HG03095 (cell line): ENCODE measurements at regions not wholly inside any gene's neighbourhood (a gene's known extent, or its start where the extent isn't known, plus 50 kb on each side); places are given as distances from the start of the nearest gene placed in this dataset.
"Not testable (repeated sequence)": the region's sequence is repeated elsewhere in the genome, so short reads cannot be mapped to it uniquely, and the experiment has no call there.

Experiments used
- ATAC-seq: cut with Tn5 transposase; IDR thresholded peaks from one replicate; pipeline ENCODE4 v1.9.1; 2021; ENCODE audit warnings: moderate library complexity; ENCODE audit not compliant: unreplicated experiment

DNA sequence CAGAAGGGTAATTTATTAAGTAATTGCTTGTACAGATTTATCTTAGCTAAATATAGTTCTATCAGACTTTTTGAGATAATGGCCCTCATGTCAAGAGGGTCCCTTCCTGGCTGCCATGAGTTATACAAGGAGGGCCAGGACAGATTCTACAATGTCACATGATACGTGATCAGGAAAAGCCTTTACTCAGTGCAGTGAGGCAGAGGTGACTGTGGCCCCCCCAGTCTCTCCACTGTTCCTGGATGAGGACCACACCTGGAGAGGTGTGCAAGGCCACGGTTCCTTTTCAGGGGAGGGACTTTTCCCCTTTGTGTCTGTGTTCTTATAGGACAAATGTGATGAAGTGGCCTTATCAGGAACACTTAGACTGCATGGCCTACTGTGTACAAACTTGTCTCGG lies 54.3 kb upstream of the LRCH1 start:
- no peak for ATAC-seq

GRCh38 chr13:46496086-46496485 lies 56.9 kb upstream of the LRCH1 start:
- ATAC-seq: no peak

DNA sequence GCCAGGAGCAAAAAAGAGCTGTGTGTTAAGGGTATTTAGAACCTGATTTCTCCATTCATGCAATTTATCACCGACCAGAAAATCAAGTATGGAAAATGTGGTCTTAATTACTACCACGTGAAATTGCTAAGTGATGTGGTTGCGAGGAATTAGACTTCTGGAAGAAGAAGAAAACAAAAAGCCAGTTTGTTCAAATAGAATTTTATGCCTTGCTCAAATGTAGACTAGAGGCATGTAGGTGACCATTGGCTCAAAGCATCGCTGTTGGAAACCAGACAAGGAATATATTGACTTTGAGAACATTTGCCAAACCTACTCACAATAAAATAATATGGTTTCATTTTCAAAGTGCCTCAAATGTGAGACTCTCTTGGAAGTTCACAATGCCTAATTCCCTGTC lies 57.3 kb upstream of the LRCH1 start:
- no peak for ATAC-seq

GRCh38 chr13:46495066-46495465 lies 57.9 kb upstream of the LRCH1 start:
- ATAC-seq: no peak

GRCh38 chr13:46492946-46493345 lies 60.0 kb upstream of the LRCH1 start:
- ATAC-seq: no peak

DNA sequence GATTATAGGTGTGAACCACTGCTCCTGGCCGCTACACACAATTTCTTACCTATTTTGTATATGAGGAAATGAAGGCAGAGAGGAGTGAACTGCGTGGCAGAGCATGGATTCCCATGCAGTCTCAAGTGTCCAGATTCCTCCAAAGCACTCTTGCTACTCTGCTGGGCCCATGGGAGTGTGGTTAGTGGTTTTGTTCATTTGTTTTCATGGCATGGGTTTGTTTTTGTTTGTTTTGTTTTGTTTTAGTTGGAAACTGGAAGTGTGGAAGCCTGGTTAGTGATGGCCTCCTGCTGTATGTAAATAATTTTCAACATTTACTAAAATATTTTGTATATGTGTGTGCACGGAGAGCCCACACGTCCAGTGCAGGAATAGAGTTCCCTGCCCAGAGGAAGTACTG lies 61.3 kb upstream of the LRCH1 start:
- ATAC-seq: no peak

DNA sequence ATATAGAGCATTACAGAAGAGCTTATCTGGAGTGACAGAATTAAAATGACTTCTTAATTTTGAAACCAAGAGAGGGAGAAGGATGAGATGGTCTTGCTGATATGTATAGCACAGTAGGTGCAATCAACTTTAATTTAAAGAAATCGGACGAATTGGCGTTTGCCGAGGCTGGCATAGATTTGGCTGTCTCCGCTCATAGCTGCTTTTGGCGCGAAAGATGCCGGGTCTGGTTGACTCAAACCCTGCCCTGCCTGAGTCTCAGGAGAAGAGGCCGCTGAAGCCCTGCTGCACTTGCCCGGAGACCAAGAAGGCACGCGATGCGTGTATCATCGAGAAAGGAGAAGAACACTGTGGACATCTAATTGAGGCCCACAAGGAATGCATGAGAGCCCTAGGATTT lies 62.3 kb upstream of the LRCH1 start:
- not testable (repeated sequence) for ATAC-seq

DNA sequence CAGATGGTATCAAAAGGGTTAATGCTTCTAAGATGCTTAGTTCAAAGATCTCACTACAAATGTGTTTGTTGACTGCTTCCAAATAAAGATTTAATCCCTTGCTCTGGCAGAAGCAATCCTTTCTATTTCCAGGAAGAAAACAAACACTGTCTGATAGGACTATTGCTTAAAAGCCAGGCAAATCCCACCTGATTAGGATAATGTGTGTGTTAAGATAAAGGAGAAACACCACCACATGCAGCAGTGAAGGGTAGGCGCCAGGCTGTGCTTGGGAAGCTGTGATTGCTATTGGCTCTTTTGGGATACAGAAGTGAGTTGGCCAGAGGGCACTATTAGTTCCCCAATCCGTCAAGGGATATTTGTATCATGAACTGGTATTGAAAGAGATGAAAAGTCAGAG lies 62.8 kb upstream of the LRCH1 start:
- ATAC-seq: no peak

- no peak for ATAC-seq
These were observed 63.4 kb upstream of the LRCH1 start for GRCh38 chr13:46489586-46490023.

GRCh38 chr13:46487748-46488147 lies 65.2 kb upstream of the LRCH1 start:
- ATAC-seq: no peak

DNA sequence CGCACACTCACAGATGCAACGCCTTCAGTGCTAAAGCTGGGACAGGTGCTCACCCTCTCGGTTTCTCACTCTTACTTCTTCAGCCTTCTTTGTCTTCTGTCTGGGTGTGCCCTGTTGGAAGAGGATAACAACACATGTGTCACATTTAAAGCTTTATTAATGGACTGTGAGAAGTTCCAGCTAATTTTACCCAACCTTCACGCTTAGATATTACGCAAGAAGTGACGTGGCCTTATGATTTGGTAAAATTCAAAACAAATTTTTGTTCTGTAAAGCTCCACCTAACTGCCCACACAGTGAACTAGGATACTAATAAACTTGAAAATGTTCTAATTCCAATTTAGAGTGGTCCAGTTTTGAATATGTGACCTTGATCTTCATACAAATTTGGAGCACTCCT lies 66.7 kb upstream of the LRCH1 start:
- ATAC-seq: no peak

DNA sequence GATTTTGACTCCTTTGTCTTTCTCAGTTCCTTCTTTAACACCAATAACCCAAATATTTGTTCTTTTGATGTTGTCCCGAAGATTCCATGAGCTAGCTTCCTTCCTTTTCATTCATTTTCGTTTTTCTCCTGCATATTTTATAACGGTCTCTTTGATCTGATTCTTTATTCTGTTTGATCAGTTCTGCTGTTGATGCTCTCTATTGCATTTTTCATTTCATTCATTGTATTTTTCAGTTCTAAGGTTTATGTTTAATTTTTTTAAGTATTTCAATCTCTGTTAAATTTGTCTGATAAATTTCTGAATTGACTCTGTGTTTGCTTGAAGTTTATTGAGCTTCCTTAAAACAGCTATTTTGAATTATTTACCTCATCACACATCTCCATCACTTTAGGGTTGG lies 68.4 kb upstream of the LRCH1 start:
- ATAC-seq: no peak

DNA sequence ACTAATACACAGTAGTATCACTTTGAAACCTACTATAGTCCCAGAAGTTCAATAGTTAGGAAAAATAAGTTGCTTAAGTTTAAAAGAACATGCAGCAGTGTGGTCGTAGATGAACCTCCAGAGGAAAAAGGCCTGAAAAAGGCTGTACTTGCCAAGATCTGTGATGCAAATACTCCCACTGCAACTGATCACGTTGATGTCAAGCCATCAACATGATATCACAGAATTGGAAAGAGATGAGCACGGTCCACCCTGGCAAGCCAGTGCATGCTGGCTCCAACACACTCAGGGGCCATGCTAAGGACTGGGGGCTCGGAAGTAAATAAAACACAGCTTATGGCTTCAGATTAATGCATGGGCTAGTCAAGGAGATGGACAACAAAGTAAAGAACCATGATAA lies 71.8 kb upstream of the LRCH1 start:
- ATAC-seq: no peak

DNA sequence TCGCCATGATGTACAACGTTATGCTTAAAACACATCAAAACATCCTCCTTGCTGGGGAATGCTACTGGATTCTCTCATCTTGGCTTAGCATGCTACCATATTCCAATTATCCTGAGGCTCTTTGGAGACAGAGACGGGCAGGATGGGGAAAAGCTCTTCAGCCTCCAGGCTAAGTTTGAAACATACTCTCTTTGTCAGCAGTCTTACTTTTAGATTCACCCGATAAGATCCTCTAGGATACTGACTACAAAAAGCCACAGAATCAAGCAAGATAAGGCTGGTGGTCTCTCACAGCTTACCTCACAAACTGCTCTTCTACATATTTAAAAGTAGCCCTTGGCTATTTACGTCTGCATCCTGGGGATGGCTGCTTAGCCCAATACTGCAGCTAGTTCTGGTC lies 72.8 kb upstream of the LRCH1 start:
- ATAC-seq: no peak

DNA sequence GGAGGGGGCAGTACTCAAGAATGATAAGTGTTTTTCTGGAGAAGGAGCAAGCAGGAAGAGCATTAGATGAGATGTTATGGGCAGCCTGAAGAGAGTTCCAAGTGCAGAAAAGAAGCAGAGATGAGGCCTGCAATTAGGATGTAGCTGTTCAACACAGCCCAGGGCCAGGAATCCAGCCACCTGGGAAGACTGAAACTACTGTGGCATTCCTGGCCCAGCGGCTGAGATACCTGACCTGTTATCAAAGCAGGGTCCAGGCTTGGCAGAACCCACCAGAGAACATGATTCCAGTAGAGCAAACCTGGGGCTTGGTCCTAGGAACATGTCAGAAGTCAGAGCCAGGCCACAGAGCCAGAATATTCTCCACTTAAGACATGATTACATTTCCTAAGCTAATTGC lies 73.3 kb upstream of the LRCH1 start:
- no peak for ATAC-seq

GRCh38 chr13:46479283-46479682 lies 73.7 kb upstream of the LRCH1 start:
- ATAC-seq: no peak

DNA sequence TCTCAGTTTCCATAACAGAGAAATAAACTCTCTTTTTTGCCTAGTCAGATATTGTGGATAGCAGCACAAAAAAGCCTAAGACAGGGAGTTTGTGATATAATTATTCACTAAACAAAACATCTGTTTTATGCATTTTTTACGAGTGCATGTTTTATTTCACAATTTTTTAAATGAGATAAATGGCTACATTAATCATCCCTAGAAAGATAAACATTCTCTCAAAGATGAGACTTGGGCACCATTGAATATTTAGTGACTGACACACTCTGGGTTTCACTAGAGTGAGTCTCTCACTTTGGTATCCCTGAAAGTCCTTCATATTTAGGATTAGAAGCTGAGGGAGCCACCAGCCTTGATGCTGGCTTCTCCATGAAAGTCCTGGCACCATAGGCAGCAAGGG lies 74.3 kb upstream of the LRCH1 start:
- no peak for ATAC-seq

- no peak for ATAC-seq
These were observed 76.8 kb upstream of the LRCH1 start for GRCh38 chr13:46476174-46476573.

- ATAC-seq: no peak
These were observed 77.4 kb upstream of the LRCH1 start for GRCh38 chr13:46475541-46475991.

DNA sequence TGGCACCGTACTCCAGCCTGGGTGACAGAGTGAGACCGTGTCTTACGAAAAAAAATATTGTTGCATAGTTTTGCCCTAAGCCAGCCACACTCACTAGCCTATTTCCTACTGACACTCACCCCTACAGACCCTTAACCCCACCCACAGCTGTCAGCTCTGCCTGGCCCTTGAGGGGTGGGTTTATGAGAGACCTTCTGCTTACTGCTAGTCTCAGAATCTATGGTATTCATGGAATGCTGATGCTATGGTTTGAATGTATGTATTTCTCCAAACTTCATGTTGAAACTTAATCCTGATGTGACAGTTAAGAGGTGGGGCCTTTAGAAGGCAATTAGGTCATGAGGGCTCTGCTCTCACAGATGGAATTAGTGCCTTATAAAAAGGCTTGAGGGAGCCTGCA lies 79.2 kb upstream of the LRCH1 start:
- no peak for ATAC-seq

GRCh38 chr13:46472384-46472783 lies 80.6 kb upstream of the LRCH1 start:
- no peak for ATAC-seq

GRCh38 chr13:46469699-46470098 lies 82.6 kb upstream of the RUBCNL start:
- not testable (repeated sequence) for ATAC-seq

DNA sequence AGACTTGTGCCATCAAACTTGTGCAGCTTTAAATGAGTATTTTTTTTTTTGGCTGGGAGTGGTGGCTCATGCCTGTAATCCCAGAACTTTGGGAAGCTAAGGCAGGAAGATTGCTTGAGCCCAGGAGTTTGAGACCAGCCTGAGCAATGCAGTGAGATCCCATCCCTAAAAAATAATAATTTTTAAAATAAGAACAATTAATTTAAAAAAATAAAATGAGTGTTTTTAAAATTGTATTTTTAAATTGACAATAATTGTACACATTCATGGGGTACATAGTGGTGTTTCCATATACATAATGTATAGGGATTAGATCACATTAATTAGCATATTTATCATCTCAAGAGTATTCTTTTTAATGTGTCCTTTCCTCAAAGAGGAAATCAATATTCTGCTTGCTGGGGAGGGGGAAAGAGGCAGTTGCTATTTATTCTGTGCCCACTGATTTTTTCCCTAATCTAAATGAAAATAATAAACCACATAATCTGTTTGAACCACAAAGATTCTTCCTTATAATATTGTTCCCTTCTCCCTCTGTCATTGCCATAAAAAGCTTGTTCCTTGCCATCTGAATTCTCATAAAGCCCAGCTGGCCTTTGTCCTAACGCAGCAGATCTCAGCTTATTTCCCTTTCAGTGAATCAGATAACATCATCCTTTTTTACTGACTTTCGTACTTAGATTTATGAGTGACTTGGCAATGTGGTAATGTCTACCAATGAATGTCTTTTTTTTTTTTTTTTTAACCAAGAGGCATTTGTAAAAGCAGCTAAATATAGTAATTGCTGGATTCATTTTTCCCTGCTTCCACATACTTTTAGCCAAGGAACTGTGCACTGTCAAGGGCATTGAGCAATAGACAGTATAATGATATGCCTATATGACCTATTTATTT lies 81.8 kb upstream of the RUBCNL start:
- no peak for ATAC-seq
